CD14-positive monocyte (primary cell): ENCODE measurements at regions not wholly inside any gene's neighbourhood (a gene's known extent, or its start where the extent isn't known, plus 50 kb on each side); places are given as distances from the start of the nearest gene placed in this dataset.

ENCODE experiments used
- DNase-seq, 3 donors: peaks; one replicate each; pipeline ENCODE4 v3.0.0-alpha.2; 2011 to 2022
- H2AFZ ChIP-seq: 2 replicates; pipeline ENCODE4 v1.6.0; 2012; ENCODE audit warnings: mild to moderate bottlenecking, low read depth, low read length, inconsistent platforms; ENCODE audit not compliant: insufficient read depth, poor library complexity, severe bottlenecking
- H3K27ac ChIP-seq, 2 donors: 1 replicate in 1 of 2; 2 replicates in 1 of 2; pipeline ENCODE4 v1.5.1; 2012 to 2013; ENCODE audit warnings: low read length in 2 of 2, control low read depth in 1 of 2, inconsistent platforms in 1 of 2, low read depth in 1 of 2, mild to moderate bottlenecking in 1 of 2
- H3K27me3 ChIP-seq, 2 donors: one replicate each; pipeline versions ENCODE4 v1.6.0 to v1.6.1; 2011 to 2013; ENCODE audit warnings: low read length in 2 of 2; ENCODE audit not compliant: control insufficient read depth in 2 of 2, insufficient read depth in 2 of 2
- H3K36me3 ChIP-seq, 2 donors: replicated peaks in 1 of 2; 1 replicate in 1 of 2; 2 replicates in 1 of 2; pipeline versions ENCODE4 v1.5.1 to v1.6.1; 2012 to 2013; ENCODE audit warnings: low read length in 2 of 2, control low read depth in 1 of 2, inconsistent platforms in 1 of 2, mild to moderate bottlenecking in 1 of 2; ENCODE audit not compliant: insufficient read depth in 2 of 2, control insufficient read depth in 1 of 2
- H3K4me1 ChIP-seq, 2 donors: 1 replicate in 1 of 2; 2 replicates in 1 of 2; pipeline versions ENCODE4 v1.5.1 to v1.6.1; 2012 to 2013; ENCODE audit warnings: low read length in 2 of 2, control low read depth in 1 of 2, inconsistent platforms in 1 of 2, mild to moderate bottlenecking in 1 of 2, moderate library complexity in 1 of 2; ENCODE audit not compliant: insufficient read depth in 2 of 2, control insufficient read depth in 1 of 2
- H3K4me2 ChIP-seq: replicated peaks from 2 replicates; pipeline ENCODE3; 2012; ENCODE audit warnings: low read length, moderate library complexity, mild to moderate bottlenecking; ENCODE audit not compliant: poor library complexity, severe bottlenecking; ENCODE audit errors: extremely low read depth
- H3K4me3 ChIP-seq, 3 experiments: fragments of 200-600 bp in 1 of 3; sonication (generic) in 1 of 3; replicated peaks in 1 of 3; 1 replicate in 2 of 3; 2 replicates in 1 of 3; pipeline ENCODE4 v1.5.1; 2011 to 2013; ENCODE audit warnings: low read length in 3 of 3, mild to moderate bottlenecking in 3 of 3, control low read depth in 2 of 3, low read depth in 2 of 3, inconsistent platforms in 1 of 3, moderate library complexity in 1 of 3
- H3K79me2 ChIP-seq: 2 replicates; pipeline ENCODE4 v1.6.0; 2012; ENCODE audit warnings: mild to moderate bottlenecking, control low read depth, inconsistent platforms, low read length, moderate library complexity; ENCODE audit not compliant: insufficient read depth
- H3K9ac ChIP-seq: 2 replicates; pipeline ENCODE4 v1.6.0; 2017; ENCODE audit warnings: low read length, mild to moderate bottlenecking; ENCODE audit not compliant: insufficient read depth, poor library complexity, severe bottlenecking
- H3K9me3 ChIP-seq, 2 donors: replicated peaks in 1 of 2; 1 replicate in 1 of 2; 2 replicates in 1 of 2; pipeline versions ENCODE4 v1.5.1 to v1.6.1; 2012 to 2013; ENCODE audit warnings: low read length in 2 of 2, control low read depth in 1 of 2; ENCODE audit not compliant: control insufficient read depth in 1 of 2, insufficient read depth in 1 of 2
- H4K20me1 ChIP-seq: 2 replicates; pipeline ENCODE4 v1.6.0; 2012; ENCODE audit warnings: mild to moderate bottlenecking, low read length, control low read depth, moderate library complexity; ENCODE audit not compliant: insufficient read depth
- H3K27ac Mint-ChIP-seq, 7 donors: one replicate each; pipeline ENCODE4 v1.8.0; 2020; ENCODE audit warnings: mild to moderate bottlenecking in 7 of 7, mixed read lengths in 7 of 7, moderate library complexity in 6 of 7, inconsistent platforms in 2 of 7
- H3K27me3 Mint-ChIP-seq, 3 donors: one replicate each; pipeline ENCODE4 v1.8.0; 2021 to 2022; ENCODE audit warnings: low read depth in 3 of 3, mild to moderate bottlenecking in 3 of 3, mixed read lengths in 3 of 3, moderate library complexity in 3 of 3, inconsistent platforms in 1 of 3
- H3K36me3 Mint-ChIP-seq, 2 donors: one replicate each; pipeline ENCODE4 v1.8.0; 2020; ENCODE audit warnings: mixed read lengths in 2 of 2, inconsistent platforms in 1 of 2, mild to moderate bottlenecking in 1 of 2
- H3K4me1 Mint-ChIP-seq: one replicate; pipeline ENCODE4 v1.8.0; 2020; ENCODE audit warnings: mild to moderate bottlenecking, mixed read lengths
- H3K4me3 Mint-ChIP-seq, 2 donors: one replicate each; pipeline ENCODE4 v1.8.0; 2020; ENCODE audit warnings: mild to moderate bottlenecking in 2 of 2, mixed read lengths in 2 of 2, moderate library complexity in 1 of 2
- H3K9me3 Mint-ChIP-seq, 7 donors: one replicate each; pipeline ENCODE4 v1.8.0; 2020 to 2022; ENCODE audit warnings: mixed read lengths in 7 of 7, mild to moderate bottlenecking in 6 of 7, moderate library complexity in 6 of 7, inconsistent platforms in 2 of 7
- CTCF ChIP-seq: fragments of 200-600 bp; IDR thresholded peaks from one replicate; pipeline ENCODE4 v1.8.0; 2022; ENCODE audit warnings: antibody characterized with exemption, mild to moderate bottlenecking
- WGBS: methylation state at CpG from one replicate; pipeline ENCODE4 v1.1.5; 2013; ENCODE audit warnings: missing lambda C conversion rate; ENCODE audit not compliant: insufficient coverage; 5-methylcytosine and 5-hydroxymethylcytosine counted together
- intact Hi-C, 2 donors: fragments of 100-400 bp; cut with micrococcal nuclease; formaldehyde crosslinking; loops; one replicate each; pipeline versions ENCODE4 v1.15.0 to v1.15.1; 2023

GRCh38 chr14:96629558-96630222 is 127.5 kb downstream of the PAPOLA start:
- Mint-ChIP-seq H3K27me3 (peaks cover 0 to 3% (median 2%) of the 10 kb centered on the region in 3 donors), H3K4me3 (no peak overlapping the region), H3K4me1 (no peaks in the 10 kb centered on the region), H3K9me3 (peaks cover 0 to 2% (median 1%) of the 10 kb centered on the region in 7 donors), H3K36me3 (no peaks in the 10 kb centered on the region), H3K27ac (no peak overlapping the region)
- H2AFZ ChIP-seq = no peak overlapping the region
- H4K20me1 ChIP-seq = no peaks in the 10 kb centered on the region
- no peak overlapping the region for H3K27ac ChIP-seq
- no peak overlapping the region for H3K4me2 ChIP-seq
- WGBS = 56% methylated on average over 1 of the region's 4 CpGs
- DNase-seq = no peak
- no peak overlapping the region for H3K4me3 ChIP-seq
- H3K79me2 ChIP-seq = no peaks in the 10 kb centered on the region
- H3K4me1 ChIP-seq = no peaks in the 10 kb centered on the region
- H3K27me3 ChIP-seq = no peaks in the 10 kb centered on the region
- no peak overlapping the region for H3K9ac ChIP-seq
- intact Hi-C loops = no loop called here
- TF ChIP-seq CTCF = no peak
- no peaks in the 10 kb centered on the region for H3K9me3 ChIP-seq
- no peaks in the 10 kb centered on the region for H3K36me3 ChIP-seq

GRCh38 chr14:96630281-96630680 is 128.1 kb downstream of the PAPOLA start:
- Mint-ChIP-seq H3K4me3 (no peak overlapping the region), H3K36me3 (no peaks in the 10 kb centered on the region), H3K27ac (no peak overlapping the region), H3K27me3 (peaks cover 0 to 3% (median 2%) of the 10 kb centered on the region in 3 donors), H3K9me3 (peaks cover 0 to 2% (median 1%) of the 10 kb centered on the region in 7 donors), H3K4me1 (no peaks in the 10 kb centered on the region)
- Histone ChIP-seq H3K36me3 (no peaks in the 10 kb centered on the region), H3K9ac (no peak overlapping the region), H2AFZ (no peak overlapping the region), H3K4me2 (no peak overlapping the region), H3K4me3 (no peak overlapping the region), H3K9me3 (no peaks in the 10 kb centered on the region), H3K27ac (no peak overlapping the region), H3K27me3 (no peaks in the 10 kb centered on the region), H4K20me1 (no peaks in the 10 kb centered on the region), H3K79me2 (no peaks in the 10 kb centered on the region), H3K4me1 (no peaks in the 10 kb centered on the region)
- WGBS = 100% methylated on average over 4 of the region's 6 CpGs
- intact Hi-C loops = no loop called here
- no peak for TF ChIP-seq CTCF
- no peak for DNase-seq
